GM18519 (cell line): ENCODE measurements at regions not wholly inside any gene's neighbourhood (a gene's known extent, or its start where the extent isn't known, plus 50 kb on each side); places are given as distances from the start of the nearest gene placed in this dataset.
"Not testable (repeated sequence)": the region's sequence is repeated elsewhere in the genome, so short reads cannot be mapped to it uniquely, and the experiment has no call there.

Source experiments
- ATAC-seq: cut with Tn5 transposase; IDR thresholded peaks from one replicate; pipeline ENCODE4 v1.9.1; 2021; ENCODE audit warnings: mild to moderate bottlenecking, moderate library complexity; ENCODE audit not compliant: unreplicated experiment, low FRiP score

DNA sequence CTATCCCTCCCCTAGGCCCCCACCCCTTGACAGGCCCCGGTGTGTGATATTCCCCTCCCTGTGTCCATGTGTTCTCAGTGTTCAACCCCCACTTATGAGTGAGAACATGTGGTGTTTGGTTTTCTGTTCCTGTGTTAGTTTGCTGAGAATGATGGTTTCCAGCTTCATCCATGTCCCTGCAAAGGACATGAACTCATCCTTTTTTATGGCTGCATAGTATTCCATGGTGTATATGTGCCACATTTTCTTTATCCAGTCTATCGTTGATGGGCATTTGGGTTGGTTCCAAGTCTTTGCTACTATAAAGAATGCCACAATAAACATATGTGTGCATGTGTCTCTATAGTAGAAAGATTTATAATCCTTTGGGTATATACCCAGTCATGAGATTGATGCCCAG is 55.3 kb upstream of the PDZD8 start:
- not testable (repeated sequence) for ATAC-seq

- no peak for ATAC-seq
Observed at GRCh38 chr10:117429643-117430265, 54.5 kb upstream of the PDZD8 start.

DNA sequence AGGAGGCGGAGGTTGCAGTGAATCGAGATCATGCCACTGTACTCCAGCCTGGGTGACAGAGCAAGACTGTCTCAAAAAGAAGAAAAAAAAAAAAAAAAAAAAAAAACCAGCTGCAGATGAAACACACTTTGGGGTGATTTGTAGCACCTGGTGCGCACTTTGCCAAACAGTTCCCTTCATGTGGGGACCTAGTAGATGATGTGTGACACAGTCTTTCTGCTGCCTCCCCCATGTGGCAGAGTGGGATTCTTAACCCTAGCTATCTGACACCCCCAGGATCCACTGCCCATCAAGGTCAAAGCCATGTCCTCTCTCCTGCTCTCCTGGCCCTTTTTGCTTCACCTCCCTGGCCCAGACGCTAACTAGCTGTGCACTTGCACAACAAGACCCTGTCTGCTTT is 52.1 kb upstream of the PDZD8 start:
- ATAC-seq = no peak

DNA sequence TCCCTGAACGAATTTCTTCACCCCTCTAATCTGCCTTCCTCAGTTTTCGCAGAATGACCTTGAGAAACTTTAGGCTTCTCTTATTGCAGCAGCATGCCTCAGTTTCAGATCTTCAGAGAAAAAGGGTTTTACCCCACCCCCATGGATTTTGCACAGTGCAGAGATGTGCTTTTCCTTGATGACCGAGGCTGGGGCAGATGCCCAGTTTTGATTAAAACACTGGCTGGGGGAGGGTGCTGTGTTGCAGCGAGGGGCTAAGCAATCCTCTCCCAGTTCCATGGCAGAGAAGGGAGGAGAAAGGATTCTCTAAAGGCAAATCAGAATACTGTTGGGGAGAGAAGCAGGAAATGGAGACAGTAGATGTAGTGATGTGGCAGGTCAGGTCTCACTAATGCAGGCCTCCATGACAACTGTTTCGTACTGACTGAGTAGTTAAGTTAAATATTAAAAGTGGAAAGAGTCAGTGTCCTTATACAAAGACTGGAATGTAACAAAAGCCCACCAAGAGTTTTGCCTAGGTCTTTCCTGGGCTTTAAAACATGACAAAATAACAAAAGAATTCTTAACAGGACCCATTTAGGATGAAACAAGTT is 50.8 kb upstream of the PDZD8 start:
- ATAC-seq = no peak

DNA sequence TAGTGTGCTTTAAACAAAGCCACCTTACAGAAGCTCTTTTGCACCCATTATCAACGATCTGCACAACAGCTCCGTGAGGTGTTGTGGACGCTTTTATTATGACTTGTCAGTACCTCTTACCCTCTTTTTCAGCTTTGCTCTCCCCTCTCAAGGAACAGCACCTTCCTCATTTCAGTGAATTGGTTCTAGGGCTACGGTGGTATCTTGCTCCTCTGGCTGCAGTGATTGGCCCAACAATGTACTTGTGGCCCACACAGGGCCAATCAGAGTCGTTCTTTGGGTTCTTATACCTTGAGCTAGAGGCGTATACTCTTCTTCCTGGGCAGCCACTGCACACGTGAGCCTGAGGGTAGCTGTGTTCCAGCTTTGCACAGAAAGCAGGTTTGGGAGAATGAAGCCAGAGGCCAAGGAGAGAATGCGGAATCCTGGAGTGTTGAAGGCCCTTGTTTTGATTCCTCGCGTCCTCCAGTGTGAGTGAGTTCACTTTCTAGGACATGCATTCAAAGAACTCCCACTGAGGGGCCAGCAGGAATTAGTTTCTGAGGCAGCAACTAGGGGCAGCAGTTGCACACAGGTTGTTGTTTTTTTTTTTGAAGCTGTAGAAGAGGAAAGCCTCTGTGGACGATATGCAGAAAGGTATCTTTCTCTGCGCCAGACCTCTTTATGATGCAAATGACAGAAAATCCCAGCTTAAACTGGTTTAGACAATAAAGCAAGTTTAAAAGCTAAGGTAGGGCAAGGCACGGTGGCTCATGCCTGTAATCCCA is 49.8 kb upstream of the PDZD8 start:
- no peak for ATAC-seq
